ENCODE measurements at regions not wholly inside any gene's neighbourhood (a gene's known extent, or its start where the extent isn't known, plus 50 kb on each side); places are given as distances from the start of the nearest gene placed in this dataset.

DNA sequence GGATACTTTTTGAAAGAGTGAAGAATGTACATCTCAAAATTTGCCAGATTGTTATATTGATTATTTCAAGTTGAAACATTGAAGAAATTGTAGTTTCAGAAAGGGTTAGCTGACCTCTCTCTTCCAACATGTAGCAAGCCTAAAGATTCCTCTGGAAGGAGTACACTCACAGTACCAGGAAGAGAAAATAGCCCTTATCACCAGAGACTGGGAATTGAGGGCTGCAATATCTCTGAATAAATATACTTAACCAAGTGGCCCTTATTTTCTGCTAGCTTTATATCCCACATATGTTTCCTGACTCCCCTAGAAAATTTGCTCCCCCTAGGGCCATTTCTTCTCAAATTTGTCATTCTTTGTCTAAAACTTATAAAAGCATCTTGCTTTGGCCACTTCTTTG lies 332.2 kb downstream of the GASK1B start:
- no peaks in the 10 kb centered on the region for H3K9me3 ChIP-seq
- no peak overlapping the region for H3K4me3 ChIP-seq
- no peak for DNase-seq
- no peak overlapping the region for H3K27ac ChIP-seq
- H3K36me3 ChIP-seq = no peaks in the 10 kb centered on the region
- intact Hi-C loops (cut with DNase I; ENCODE audit: low total_unique reads) = no loop called here
- no peaks in the 10 kb centered on the region for H3K4me1 ChIP-seq
- TF ChIP-seq POLR2A (IDR thresholded peaks at IDR 0.05) = no peak
- TF ChIP-seq, protein P1, sequence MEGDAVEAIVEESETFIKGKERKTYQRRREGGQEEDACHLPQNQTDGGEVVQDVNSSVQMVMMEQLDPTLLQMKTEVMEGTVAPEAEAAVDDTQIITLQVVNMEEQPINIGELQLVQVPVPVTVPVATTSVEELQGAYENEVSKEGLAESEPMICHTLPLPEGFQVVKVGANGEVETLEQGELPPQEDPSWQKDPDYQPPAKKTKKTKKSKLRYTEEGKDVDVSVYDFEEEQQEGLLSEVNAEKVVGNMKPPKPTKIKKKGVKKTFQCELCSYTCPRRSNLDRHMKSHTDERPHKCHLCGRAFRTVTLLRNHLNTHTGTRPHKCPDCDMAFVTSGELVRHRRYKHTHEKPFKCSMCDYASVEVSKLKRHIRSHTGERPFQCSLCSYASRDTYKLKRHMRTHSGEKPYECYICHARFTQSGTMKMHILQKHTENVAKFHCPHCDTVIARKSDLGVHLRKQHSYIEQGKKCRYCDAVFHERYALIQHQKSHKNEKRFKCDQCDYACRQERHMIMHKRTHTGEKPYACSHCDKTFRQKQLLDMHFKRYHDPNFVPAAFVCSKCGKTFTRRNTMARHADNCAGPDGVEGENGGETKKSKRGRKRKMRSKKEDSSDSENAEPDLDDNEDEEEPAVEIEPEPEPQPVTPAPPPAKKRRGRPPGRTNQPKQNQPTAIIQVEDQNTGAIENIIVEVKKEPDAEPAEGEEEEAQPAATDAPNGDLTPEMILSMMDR (IDR thresholded peaks at IDR 0.05) = no peak
- no peaks in the 10 kb centered on the region for H3K27me3 ChIP-seq

DNA sequence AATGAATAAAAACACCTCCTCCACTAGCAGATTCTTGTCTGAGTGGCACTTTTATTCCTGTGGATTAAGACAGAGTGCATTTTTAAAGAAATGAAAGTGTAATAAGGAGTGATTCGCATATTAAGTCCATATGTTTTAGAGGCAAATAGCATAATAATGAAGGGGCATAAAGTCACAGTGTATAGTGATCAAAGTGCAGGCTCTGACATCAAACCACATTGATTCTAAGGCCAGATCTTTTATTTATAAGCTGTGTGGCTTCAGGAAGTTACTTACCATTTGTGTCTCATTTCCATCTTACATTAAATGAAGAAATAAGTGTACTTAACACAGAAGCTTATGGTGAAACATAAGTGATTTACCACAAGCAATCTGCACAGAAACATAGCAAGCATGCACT lies 332.8 kb downstream of the GASK1B start:
- Histone ChIP-seq H3K27ac (peak overlapping the region; percentile 59 to 61), H3K4me1 (no peaks in the 10 kb centered on the region), H3K27me3 (no peaks in the 10 kb centered on the region), H3K36me3 (no peaks in the 10 kb centered on the region), H3K4me3 (no peak overlapping the region), H3K9me3 (no peaks in the 10 kb centered on the region)
- no peak for DNase-seq
- TF ChIP-seq POLR2A (IDR thresholded peaks at IDR 0.05) = no peak
- TF ChIP-seq, protein P1 (IDR thresholded peaks at IDR 0.05) = no peak
- intact Hi-C loops (cut with DNase I; ENCODE audit: low total_unique reads) = no loop called here

DNA sequence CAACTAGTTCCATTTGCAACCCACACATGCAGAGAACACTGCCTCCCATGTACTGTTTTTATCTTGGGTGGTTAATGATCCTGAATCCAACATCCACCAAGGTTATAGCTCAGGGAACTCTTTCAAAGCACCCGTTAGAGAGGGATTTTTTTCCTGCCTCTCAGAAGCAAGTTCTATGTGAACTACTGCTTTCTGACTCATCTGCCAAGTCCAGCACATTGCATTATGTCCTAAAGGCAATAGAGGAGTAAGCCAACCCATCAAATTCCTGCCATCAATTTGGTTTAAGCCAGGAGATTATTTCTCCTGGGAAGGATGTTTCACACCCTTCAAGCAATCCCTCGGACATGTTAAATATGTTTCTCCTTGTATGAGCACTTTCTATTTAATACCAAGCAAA lies 334.5 kb downstream of the GASK1B start:
- DNase-seq = no peak
- Histone ChIP-seq H3K4me1 (no peaks in the 10 kb centered on the region), H3K4me3 (no peak overlapping the region), H3K27me3 (no peaks in the 10 kb centered on the region), H3K36me3 (no peaks in the 10 kb centered on the region), H3K27ac (peak overlapping the region; percentile 59 to 61), H3K9me3 (no peaks in the 10 kb centered on the region)
- intact Hi-C loops (cut with DNase I; ENCODE audit: low total_unique reads) = no loop called here
- TF ChIP-seq POLR2A (IDR thresholded peaks at IDR 0.05) = no peak
- TF ChIP-seq, protein P1 (IDR thresholded peaks at IDR 0.05) = no peak

DNA sequence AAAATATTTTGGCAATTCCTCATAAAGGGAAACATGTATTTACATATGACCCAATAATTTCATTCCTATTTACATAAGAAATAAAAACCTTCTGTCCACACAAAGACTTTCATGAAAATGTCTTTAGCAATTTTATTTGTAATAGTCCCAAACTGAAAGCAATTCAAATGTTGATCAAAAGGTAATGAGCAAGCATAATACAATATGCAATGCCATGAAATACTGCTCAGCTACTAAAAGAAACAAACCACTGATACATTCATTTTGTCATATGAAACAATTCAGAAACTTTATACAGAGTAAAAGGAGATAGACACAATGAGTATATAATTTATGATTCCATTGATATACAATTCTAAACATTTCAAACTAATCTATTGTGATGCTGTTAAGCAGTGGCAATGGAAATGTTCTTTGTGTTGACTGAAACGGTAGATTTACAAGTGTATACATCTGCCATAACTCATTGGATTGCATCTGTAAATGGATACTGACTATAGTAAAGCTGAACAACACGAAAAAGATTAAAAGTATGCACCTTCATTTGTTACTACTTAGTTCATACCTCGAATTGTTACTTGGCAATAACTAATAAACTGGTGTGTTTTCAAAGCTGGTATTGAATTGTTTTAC lies 335.6 kb downstream of the GASK1B start:
- Histone ChIP-seq H3K9me3 (no peaks in the 10 kb centered on the region), H3K27ac (no peak overlapping the region), H3K36me3 (no peaks in the 10 kb centered on the region), H3K4me1 (no peaks in the 10 kb centered on the region), H3K4me3 (no peak overlapping the region), H3K27me3 (no peaks in the 10 kb centered on the region)
- intact Hi-C loops (cut with DNase I; ENCODE audit: low total_unique reads) = no loop called here
- TF ChIP-seq, protein P1 (IDR thresholded peaks at IDR 0.05) = no peak
- TF ChIP-seq POLR2A (IDR thresholded peaks at IDR 0.05) = no peak
- DNase-seq = no peak

GRCh38 chr4:157832596-157832995 lies 340.2 kb downstream of the GASK1B start:
- no peak for DNase-seq
- no peaks in the 10 kb centered on the region for H3K36me3 ChIP-seq
- H3K4me1 ChIP-seq = no peaks in the 10 kb centered on the region
- H3K27me3 ChIP-seq = no peaks in the 10 kb centered on the region
- H3K9me3 ChIP-seq = no peaks in the 10 kb centered on the region
- no peak overlapping the region for H3K4me3 ChIP-seq
- H3K27ac ChIP-seq = no peak overlapping the region
- TF ChIP-seq, protein P1 (IDR thresholded peaks at IDR 0.05) = no peak
- no peak for TF ChIP-seq POLR2A (IDR thresholded peaks at IDR 0.05)
- intact Hi-C loops (cut with DNase I; ENCODE audit: low total_unique reads) = no loop called here

All from uterus (tissue), 3 donors.